K562 (cell line): ENCODE measurements at regions not wholly inside any gene's neighbourhood (a gene's known extent, or its start where the extent isn't known, plus 50 kb on each side); places are given as distances from the start of the nearest gene placed in this dataset.

Experiments
- ATAC-seq: fragments of 200-7000 bp; cut with Tn5 transposase; 3 replicates; pipeline ENCODE4 v1.9.1; 2020; ENCODE audit warnings: moderate library complexity
- BruUV-seq: library from RNA; stranded (reverse); fragments of 400-500 nt; replicated peaks from 2 replicates; lab custom pipeline; 2021; lab: Mats Ljungman, UMichigan
- CTCF ChIA-PET: fragments of 300-600 bp; formaldehyde crosslinking; extraction: SDS; loops from one replicate; lab custom pipeline; 2021; ENCODE audit warnings: low intra/inter-chr PET ratio; lab: Yijun Ruan, JAX
- POLR2A ChIA-PET: fragments of 300-600, 350-650 bp; sonication (Branson Sonifier 250); formaldehyde crosslinking; extraction: SDS; loops from one replicate; lab custom pipeline; 2021; ENCODE audit warnings: antibody characterized with exemption, inconsistent platforms; lab: Yijun Ruan, JAX
- DNase-seq, 4 experiments: peaks; one replicate each; pipeline versions ENCODE4 v3.0.0 to v3.0.0-alpha.2; 2011 to 2018; ENCODE audit warnings: low spot score in 3 of 4, mixed read lengths in 3 of 4; ENCODE audit errors: extremely low read depth in 1 of 4
- FAIRE-seq: peaks from 2 replicates; lab custom pipeline; 2011; peaks lifted over from hg19 to GRCh38; lab: Jason Lieb, UNC
- H2AFZ ChIP-seq: 2 replicates; pipeline ENCODE4 v1.6.0; 2011; ENCODE audit warnings: low read depth, low read length, control low read depth, inconsistent platforms
- H3K27ac ChIP-seq: fragments of 200-600 bp; 3 replicates; pipeline ENCODE4 v1.8.0; 2011; ENCODE audit warnings: low read depth, mild to moderate bottlenecking, control low read depth, inconsistent platforms, low read length, moderate library complexity, mixed read lengths; ENCODE audit errors: extremely low read depth
- H3K27me3 ChIP-seq, 2 experiments: fragments of 300-600 bp in 1 of 2; 2 replicates in 1 of 2; 3 replicates in 1 of 2; pipeline versions ENCODE4 v1.6.0 to v1.8.0; 2011; ENCODE audit warnings: inconsistent platforms in 2 of 2, low read length in 2 of 2, mild to moderate bottlenecking in 1 of 2, mixed read lengths in 1 of 2, moderate library complexity in 1 of 2; ENCODE audit not compliant: control insufficient read depth in 2 of 2, insufficient read depth in 2 of 2
- H3K36me3 ChIP-seq: fragments of 300-600 bp; 3 replicates; pipeline ENCODE4 v1.8.0; 2011; ENCODE audit warnings: mild to moderate bottlenecking, low read length, inconsistent platforms; ENCODE audit not compliant: control insufficient read depth, insufficient read depth
- H3K4me1 ChIP-seq, 2 experiments: fragments of 200-600 bp in 1 of 2; replicated peaks in 1 of 2; 2 replicates in 1 of 2; 3 replicates in 1 of 2; pipeline versions ENCODE4 v1.5.1 to v1.8.0; 2011; ENCODE audit warnings: inconsistent platforms in 2 of 2, low read length in 2 of 2, mild to moderate bottlenecking in 1 of 2, mixed read lengths in 1 of 2, moderate library complexity in 1 of 2; ENCODE audit not compliant: control insufficient read depth in 2 of 2, insufficient read depth in 2 of 2
- H3K4me2 ChIP-seq: 2 replicates; pipeline ENCODE4 v1.6.1; 2011; ENCODE audit warnings: low read length, control low read depth, inconsistent platforms, mixed read lengths; ENCODE audit not compliant: insufficient read depth
- H3K4me3 ChIP-seq: fragments of 200-600 bp; sonication (generic), shearing (Covaris generic); 2 replicates; pipeline ENCODE4 v1.5.1; 2016; ENCODE audit warnings: control low read depth, inconsistent platforms
- H3K79me2 ChIP-seq: fragments of 200-600 bp; 3 replicates; pipeline ENCODE4 v1.8.0; 2011; ENCODE audit warnings: low read length, inconsistent platforms; ENCODE audit not compliant: control insufficient read depth, insufficient read depth
- H3K9ac ChIP-seq, 2 experiments: 2 replicates each; pipeline versions ENCODE4 v1.6.0 to v1.6.1; 2011; ENCODE audit warnings: low read depth in 2 of 2, low read length in 2 of 2, control low read depth in 1 of 2, inconsistent platforms in 1 of 2, mild to moderate bottlenecking in 1 of 2, mixed read lengths in 1 of 2; ENCODE audit not compliant: insufficient read depth in 1 of 2
- H3K9me1 ChIP-seq: one replicate; pipeline ENCODE4 v1.6.0; 2011; ENCODE audit warnings: inconsistent platforms, mild to moderate bottlenecking, low read length, moderate library complexity; ENCODE audit not compliant: control insufficient read depth, insufficient read depth
- H3K9me3 ChIP-seq: replicated peaks from 2 replicates; pipeline ENCODE4 v1.5.1; 2011; ENCODE audit warnings: low read depth, low read length, inconsistent platforms; ENCODE audit not compliant: control insufficient read depth, insufficient read depth
- H4K20me1 ChIP-seq: replicated peaks from 2 replicates; pipeline ENCODE4 v1.6.1; 2011; ENCODE audit warnings: low read length, inconsistent platforms, mixed read lengths; ENCODE audit not compliant: control insufficient read depth, insufficient read depth
- KDM1A ChIP-seq, 2 experiments: fragments of 450-650 bp; IDR thresholded peaks; 2 replicates each; pipeline ENCODE4 v1.6.1; 2016; ENCODE audit warnings: mild to moderate bottlenecking in 2 of 2
- MEF2A ChIP-seq: IDR thresholded peaks from 2 replicates; pipeline ENCODE4 v1.6.1; 2011; ENCODE audit warnings: low read depth, mild to moderate bottlenecking, low read length, moderate library complexity; ENCODE audit not compliant: control insufficient read depth
- MTA2 ChIP-seq: fragments of 450-650 bp; IDR thresholded peaks from 2 replicates; pipeline ENCODE4 v1.6.1; 2016; ENCODE audit warnings: low read depth
- NKRF ChIP-seq: fragments of 450-650 bp; IDR thresholded peaks from 2 replicates; pipeline ENCODE4 v1.6.1; 2016; ENCODE audit warnings: borderline replicate concordance
- ZNF511 ChIP-seq: sonication (generic); formaldehyde crosslinking; IDR thresholded peaks from 2 replicates; pipeline ENCODE4 v1.8.0; 2022; ENCODE audit warnings: mild to moderate bottlenecking, missing genetic modification reagents
- ZNF584 ChIP-seq: fragments of 200-800 bp; sonication (Bioruptor generic); IDR thresholded peaks from 2 replicates; pipeline ENCODE4 v1.6.1; 2016; ENCODE audit warnings: low read depth, mild to moderate bottlenecking, missing genetic modification characterization, missing compliant biosample characterization
- WGBS: fragments of 100-300 bp; shearing (Covaris generic); methylation state at CpG from one replicate; pipeline ENCODE4 v1.1.6; 2016; ENCODE audit warnings: low coverage, mixed read lengths; ENCODE audit not compliant: insufficient coverage; ENCODE audit errors: missing lambda C conversion rate; 5-methylcytosine and 5-hydroxymethylcytosine counted together
- in situ Hi-C: fragments of 300-500 bp; cut with MboI; formaldehyde crosslinking; loops from 4 replicates; pipeline ENCODE4 v1.15.0; 2018; ENCODE audit warnings: inconsistent platforms, mixed read lengths
- intact Hi-C: fragments of 100-400 bp; cut with micrococcal nuclease; formaldehyde crosslinking; loops from 2 replicates; pipeline ENCODE4 v1.14.2; 2022
- TF ChIP-seq, protein P1 (sequence below): fragments of 450-650 bp; IDR thresholded peaks from 2 replicates; pipeline ENCODE4 v1.6.1; 2016; ENCODE audit warnings: mild to moderate bottlenecking
- TF ChIP-seq, protein P2 (sequence below): fragments of 450-650 bp; IDR thresholded peaks from one replicate; pipeline ENCODE4 v1.6.1; 2018; ENCODE audit warnings: mild to moderate bottlenecking, moderate library complexity; ENCODE audit not compliant: partially characterized antibody
- TF ChIP-seq, protein P3 (sequence below): fragments of 250-450 bp; sonication (Bioruptor Pico); IDR thresholded peaks from 2 replicates; pipeline ENCODE4 v1.6.1; 2021; ENCODE audit warnings: mild to moderate bottlenecking

GRCh38 chr3:103617961-103618360 lies 1183.1 kb downstream of the ZPLD1 start (continued):
- TF ChIP-seq NKRF (no peak), MEF2A (no peak), MTA2 (no peak)
- TF ChIP-seq, protein P1, sequence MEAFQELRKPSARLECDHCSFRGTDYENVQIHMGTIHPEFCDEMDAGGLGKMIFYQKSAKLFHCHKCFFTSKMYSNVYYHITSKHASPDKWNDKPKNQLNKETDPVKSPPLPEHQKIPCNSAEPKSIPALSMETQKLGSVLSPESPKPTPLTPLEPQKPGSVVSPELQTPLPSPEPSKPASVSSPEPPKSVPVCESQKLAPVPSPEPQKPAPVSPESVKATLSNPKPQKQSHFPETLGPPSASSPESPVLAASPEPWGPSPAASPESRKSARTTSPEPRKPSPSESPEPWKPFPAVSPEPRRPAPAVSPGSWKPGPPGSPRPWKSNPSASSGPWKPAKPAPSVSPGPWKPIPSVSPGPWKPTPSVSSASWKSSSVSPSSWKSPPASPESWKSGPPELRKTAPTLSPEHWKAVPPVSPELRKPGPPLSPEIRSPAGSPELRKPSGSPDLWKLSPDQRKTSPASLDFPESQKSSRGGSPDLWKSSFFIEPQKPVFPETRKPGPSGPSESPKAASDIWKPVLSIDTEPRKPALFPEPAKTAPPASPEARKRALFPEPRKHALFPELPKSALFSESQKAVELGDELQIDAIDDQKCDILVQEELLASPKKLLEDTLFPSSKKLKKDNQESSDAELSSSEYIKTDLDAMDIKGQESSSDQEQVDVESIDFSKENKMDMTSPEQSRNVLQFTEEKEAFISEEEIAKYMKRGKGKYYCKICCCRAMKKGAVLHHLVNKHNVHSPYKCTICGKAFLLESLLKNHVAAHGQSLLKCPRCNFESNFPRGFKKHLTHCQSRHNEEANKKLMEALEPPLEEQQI = no peak
- TF ChIP-seq, protein P2, sequence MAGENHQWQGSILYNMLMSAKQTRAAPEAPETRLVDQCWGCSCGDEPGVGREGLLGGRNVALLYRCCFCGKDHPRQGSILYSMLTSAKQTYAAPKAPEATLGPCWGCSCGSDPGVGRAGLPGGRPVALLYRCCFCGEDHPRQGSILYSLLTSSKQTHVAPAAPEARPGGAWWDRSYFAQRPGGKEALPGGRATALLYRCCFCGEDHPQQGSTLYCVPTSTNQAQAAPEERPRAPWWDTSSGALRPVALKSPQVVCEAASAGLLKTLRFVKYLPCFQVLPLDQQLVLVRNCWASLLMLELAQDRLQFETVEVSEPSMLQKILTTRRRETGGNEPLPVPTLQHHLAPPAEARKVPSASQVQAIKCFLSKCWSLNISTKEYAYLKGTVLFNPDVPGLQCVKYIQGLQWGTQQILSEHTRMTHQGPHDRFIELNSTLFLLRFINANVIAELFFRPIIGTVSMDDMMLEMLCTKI = no peak

- H3K9me3 ChIP-seq = no peaks in the 10 kb centered on the region
- no peak for DNase-seq
- no peaks in the 10 kb centered on the region for H3K4me1 ChIP-seq
- no peaks in the 10 kb centered on the region for H3K27me3 ChIP-seq
- no peak for TF ChIP-seq ZNF584 (CRISPR knock-in tag)
- TF ChIP-seq ZNF511 (CRISPR knock-in tag) = no peak
- TF ChIP-seq, protein P3, sequence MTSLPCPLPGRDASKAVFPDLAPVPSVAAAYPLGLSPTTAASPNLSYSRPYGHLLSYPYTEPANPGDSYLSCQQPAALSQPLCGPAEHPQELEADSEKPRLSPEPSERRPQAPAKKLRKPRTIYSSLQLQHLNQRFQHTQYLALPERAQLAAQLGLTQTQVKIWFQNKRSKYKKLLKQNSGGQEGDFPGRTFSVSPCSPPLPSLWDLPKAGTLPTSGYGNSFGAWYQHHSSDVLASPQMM (CRISPR knock-in tag) = no peak
- no peak for TF ChIP-seq KDM1A (IDR thresholded peaks at IDR 0.05)
- POLR2A ChIA-PET = no interaction called here
- H3K36me3 ChIP-seq = no peaks in the 10 kb centered on the region
- ATAC-seq = no peak
- intact Hi-C loops (no loop called here), in situ Hi-C loops (no loop called here)
- H3K79me2 ChIP-seq = no peaks in the 10 kb centered on the region
- H4K20me1 ChIP-seq = no peaks in the 10 kb centered on the region
- H3K9me1 ChIP-seq = no peaks in the 10 kb centered on the region
- no peak overlapping the region for H3K4me2 ChIP-seq
- WGBS = 0% methylated on average over 1 of the region's 1 CpG
- no peak overlapping the region for H3K9ac ChIP-seq
- CTCF ChIA-PET = no interaction called here
- no TSS peak for BruUV-seq
- no peak overlapping the region for H2AFZ ChIP-seq
- H3K27ac ChIP-seq = no peak overlapping the region
- no peak for FAIRE-seq
- no peak overlapping the region for H3K4me3 ChIP-seq
These were observed 1189.5 kb downstream of the ZPLD1 start for GRCh38 chr3:103624271-103624670.
